H54 (cell line): ENCODE measurements at regions not wholly inside any gene's neighbourhood (a gene's known extent, or its start where the extent isn't known, plus 50 kb on each side); places are given as distances from the start of the nearest gene placed in this dataset.

ENCODE experiments used
- DNase-seq: peaks from one replicate; pipeline ENCODE4 v3.0.0; 2011; ENCODE audit warnings: low spot score, mixed read lengths; ENCODE audit not compliant: insufficient read length
- FAIRE-seq: peaks from 3 replicates; lab custom pipeline; 2011; peaks lifted over from hg19 to GRCh38; lab: Jason Lieb, UNC
- POLR2A ChIP-seq: IDR thresholded peaks from 2 replicates; pipeline ENCODE4 v1.6.1; 2011; ENCODE audit warnings: low read depth, mild to moderate bottlenecking, low read length

GRCh38 chr1:101144671-101145448 lies 92.0 kb upstream of the S1PR1 start:
- DNase-seq = no peak
- no peak for TF ChIP-seq POLR2A
- FAIRE-seq = no peak

- TF ChIP-seq POLR2A = no peak
- DNase-seq (no peak), FAIRE-seq (no peak)
These were observed 94.6 kb upstream of the S1PR1 start for GRCh38 chr1:101142244-101142643.

GRCh38 chr1:101141376-101141775 lies 95.4 kb upstream of the S1PR1 start:
- FAIRE-seq (no peak), DNase-seq (no peak)
- TF ChIP-seq POLR2A = no peak

GRCh38 chr1:101139821-101140718 lies 96.7 kb upstream of the S1PR1 start:
- DNase-seq = no peak
- peak; percentile 23 for FAIRE-seq
- TF ChIP-seq POLR2A = no peak

- DNase-seq = no peak
- peak; percentile 58 for FAIRE-seq
- no peak for TF ChIP-seq POLR2A
These were observed 97.7 kb upstream of the S1PR1 start for GRCh38 chr1:101139130-101139529.

- no peak for TF ChIP-seq POLR2A
- FAIRE-seq (peak; percentile 90), DNase-seq (no peak)
These were observed 99.4 kb upstream of the S1PR1 start for GRCh38 chr1:101137144-101138126.

- peak; percentile 91 for FAIRE-seq
- DNase-seq = no peak
These were observed 100.1 kb upstream of the S1PR1 start for GRCh38 chr1:101136739-101137138.

GRCh38 chr1:101136271-101136670 lies 100.5 kb upstream of the S1PR1 start:
- FAIRE-seq = no peak
- no peak for DNase-seq
- TF ChIP-seq POLR2A = no peak

More at GRCh38 chr1:101136739-101137138, 100.1 kb upstream of the S1PR1 start:
- TF ChIP-seq POLR2A = no peak

- no peak for FAIRE-seq
- DNase-seq = no peak
- no peak for TF ChIP-seq POLR2A
These were observed 101.3 kb upstream of the S1PR1 start for GRCh38 chr1:101135526-101135925.

GRCh38 chr1:101131239-101131843 lies 105.5 kb upstream of the S1PR1 start:
- DNase-seq (no peak), FAIRE-seq (no peak)
- TF ChIP-seq POLR2A = no peak

- TF ChIP-seq POLR2A = no peak
- peak; percentile 81 for FAIRE-seq
- DNase-seq = no peak
These were observed 105.1 kb upstream of the DPH5 start for GRCh38 chr1:101130673-101131072.

GRCh38 chr1:101128846-101129245 lies 103.3 kb upstream of the DPH5 start:
- no peak for TF ChIP-seq POLR2A
- no peak for DNase-seq
- FAIRE-seq = no peak
